CD4-positive, CD25-positive, alpha-beta regulatory T cell (primary cell): ENCODE measurements at regions not wholly inside any gene's neighbourhood (a gene's known extent, or its start where the extent isn't known, plus 50 kb on each side); places are given as distances from the start of the nearest gene placed in this dataset.

Source experiments
- ATAC-seq, 2 donors: fragments of 150-1000 bp; cut with Tn5 transposase; one replicate each; pipeline ENCODE4 v1.10.0; 2021; ENCODE audit warnings: low read depth in 2 of 2, moderate number of reproducible peaks in 2 of 2, moderate library complexity in 1 of 2
- DNase-seq, 3 donors: peaks; one replicate each; pipeline versions ENCODE4 v3.0.0 to v3.0.0-alpha.2; 2012 to 2022; ENCODE audit warnings: mixed read lengths in 1 of 3
- H3K27ac ChIP-seq: one replicate; pipeline ENCODE4 v1.7.0; 2013; ENCODE audit warnings: mild to moderate bottlenecking, low read length; ENCODE audit not compliant: insufficient read depth, poor library complexity, severe bottlenecking
- H3K27me3 ChIP-seq: one replicate; pipeline ENCODE4 v1.7.0; 2013; ENCODE audit warnings: low read length; ENCODE audit not compliant: control insufficient read depth, insufficient read depth
- H3K36me3 ChIP-seq: one replicate; pipeline ENCODE4 v1.7.0; 2013; ENCODE audit warnings: mild to moderate bottlenecking, low read length, moderate library complexity; ENCODE audit not compliant: control insufficient read depth, insufficient read depth
- H3K4me1 ChIP-seq: 2 replicates; pipeline ENCODE4 v1.7.0; 2013; ENCODE audit warnings: mild to moderate bottlenecking, low read length; ENCODE audit not compliant: insufficient read depth, control insufficient read depth, poor library complexity, severe bottlenecking
- H3K4me3 ChIP-seq: one replicate; pipeline ENCODE4 v1.7.0; 2013; ENCODE audit warnings: low read depth, mild to moderate bottlenecking, low read length, moderate library complexity
- H3K9me3 ChIP-seq, 2 experiments: 1 replicate in 1 of 2; 2 replicates in 1 of 2; pipeline ENCODE4 v1.7.0; 2013; ENCODE audit warnings: low read length in 2 of 2, mild to moderate bottlenecking in 1 of 2, moderate library complexity in 1 of 2; ENCODE audit not compliant: control insufficient read depth in 2 of 2
- H3K27ac Mint-ChIP-seq, 3 donors: one replicate each; pipeline ENCODE4 v1.8.0; 2020 to 2022; ENCODE audit warnings: mild to moderate bottlenecking in 3 of 3, mixed read lengths in 3 of 3, moderate library complexity in 2 of 3
- H3K27me3 Mint-ChIP-seq: one replicate; pipeline ENCODE4 v1.8.0; 2022; ENCODE audit warnings: mild to moderate bottlenecking, mixed read lengths
- H3K36me3 Mint-ChIP-seq: one replicate; pipeline ENCODE4 v1.8.0; 2020; ENCODE audit warnings: mixed read lengths
- H3K4me1 Mint-ChIP-seq, 4 donors: one replicate each; pipeline ENCODE4 v1.8.0; 2020 to 2022; ENCODE audit warnings: mixed read lengths in 4 of 4, mild to moderate bottlenecking in 1 of 4
- H3K4me3 Mint-ChIP-seq, 4 donors: one replicate each; pipeline ENCODE4 v1.8.0; 2020 to 2022; ENCODE audit warnings: mild to moderate bottlenecking in 4 of 4, mixed read lengths in 4 of 4, moderate library complexity in 3 of 4
- H3K9me3 Mint-ChIP-seq, 7 donors: one replicate each; pipeline ENCODE4 v1.8.0; 2020 to 2022; ENCODE audit warnings: mixed read lengths in 7 of 7, mild to moderate bottlenecking in 3 of 7, moderate library complexity in 2 of 7

DNA sequence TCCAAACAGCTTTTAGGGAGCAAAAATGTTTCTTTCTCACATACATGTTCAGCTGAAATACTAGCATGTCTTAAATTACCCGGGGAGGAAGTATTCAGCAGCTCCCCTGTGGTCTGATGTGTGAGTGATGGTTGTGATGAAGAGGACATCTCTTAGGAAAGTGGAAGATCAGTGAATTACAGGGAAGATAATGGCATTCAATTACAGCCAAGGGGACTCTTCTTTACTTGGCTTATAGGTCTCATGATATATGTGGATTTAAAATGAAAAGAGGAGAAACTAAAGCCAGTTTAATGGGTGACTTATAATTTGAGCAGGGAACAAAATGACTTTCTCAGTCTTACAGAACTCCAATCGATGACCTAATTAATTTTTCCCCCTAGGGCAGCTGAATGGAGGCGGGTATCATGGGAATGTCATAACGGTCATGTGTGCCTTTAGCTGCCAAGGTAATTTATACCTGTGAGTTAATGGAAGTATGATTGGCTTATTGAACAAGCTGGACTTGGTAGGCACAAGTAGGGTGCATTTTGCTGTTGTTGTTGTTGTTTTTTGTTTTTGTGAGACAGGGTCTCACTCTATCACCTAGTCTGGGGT lies 198.8 kb downstream of the HIPK3 start:
- Histone ChIP-seq H3K36me3 (no peaks in the 10 kb centered on the region), H3K27ac (no peak overlapping the region), H3K4me1 (no peaks in the 10 kb centered on the region), H3K4me3 (no peak overlapping the region), H3K9me3 (no peaks in the 10 kb centered on the region), H3K27me3 (peaks cover 2% of the 10 kb centered on the region)
- Mint-ChIP-seq H3K4me3 (no peak overlapping the region), H3K36me3 (no peaks in the 10 kb centered on the region), H3K27me3 (peaks cover 7% of the 10 kb centered on the region), H3K27ac (no peak overlapping the region), H3K4me1 (no peaks in the 10 kb centered on the region), H3K9me3 (peaks cover 0 to 1% (median 0%) of the 10 kb centered on the region in 7 donors)
- ATAC-seq (no peak), DNase-seq (no peak)

DNA sequence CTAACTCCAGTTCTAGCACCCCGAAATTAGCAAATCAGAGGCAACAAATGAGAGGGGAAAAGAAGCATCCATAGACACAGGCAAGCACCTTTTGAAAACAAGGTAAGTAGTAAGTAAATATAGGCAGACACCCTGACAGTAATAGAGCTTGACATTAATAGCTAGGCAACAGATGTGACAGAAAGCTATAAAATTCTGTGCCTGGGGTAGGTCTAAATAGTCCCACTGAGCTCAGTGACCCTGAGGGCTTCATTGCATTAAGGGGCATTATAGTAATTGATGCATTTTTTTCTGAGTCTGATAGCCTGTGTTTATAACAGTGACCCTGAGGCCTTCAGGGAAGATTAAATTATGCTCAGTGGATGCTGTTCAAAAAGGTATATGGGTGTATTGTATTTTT lies 197.1 kb downstream of the HIPK3 start:
- Mint-ChIP-seq H3K9me3 (peaks cover 0 to under 1% (median 0%) of the 10 kb centered on the region in 7 donors), H3K36me3 (no peaks in the 10 kb centered on the region), H3K27me3 (peaks cover 11% of the 10 kb centered on the region), H3K4me1 (no peaks in the 10 kb centered on the region), H3K4me3 (no peak overlapping the region), H3K27ac (no peak overlapping the region)
- Histone ChIP-seq H3K4me3 (no peak overlapping the region), H3K9me3 (no peaks in the 10 kb centered on the region), H3K27ac (no peak overlapping the region), H3K4me1 (no peaks in the 10 kb centered on the region), H3K36me3 (no peaks in the 10 kb centered on the region), H3K27me3 (no peaks in the 10 kb centered on the region)
- no peak for ATAC-seq
- DNase-seq = no peak

DNA sequence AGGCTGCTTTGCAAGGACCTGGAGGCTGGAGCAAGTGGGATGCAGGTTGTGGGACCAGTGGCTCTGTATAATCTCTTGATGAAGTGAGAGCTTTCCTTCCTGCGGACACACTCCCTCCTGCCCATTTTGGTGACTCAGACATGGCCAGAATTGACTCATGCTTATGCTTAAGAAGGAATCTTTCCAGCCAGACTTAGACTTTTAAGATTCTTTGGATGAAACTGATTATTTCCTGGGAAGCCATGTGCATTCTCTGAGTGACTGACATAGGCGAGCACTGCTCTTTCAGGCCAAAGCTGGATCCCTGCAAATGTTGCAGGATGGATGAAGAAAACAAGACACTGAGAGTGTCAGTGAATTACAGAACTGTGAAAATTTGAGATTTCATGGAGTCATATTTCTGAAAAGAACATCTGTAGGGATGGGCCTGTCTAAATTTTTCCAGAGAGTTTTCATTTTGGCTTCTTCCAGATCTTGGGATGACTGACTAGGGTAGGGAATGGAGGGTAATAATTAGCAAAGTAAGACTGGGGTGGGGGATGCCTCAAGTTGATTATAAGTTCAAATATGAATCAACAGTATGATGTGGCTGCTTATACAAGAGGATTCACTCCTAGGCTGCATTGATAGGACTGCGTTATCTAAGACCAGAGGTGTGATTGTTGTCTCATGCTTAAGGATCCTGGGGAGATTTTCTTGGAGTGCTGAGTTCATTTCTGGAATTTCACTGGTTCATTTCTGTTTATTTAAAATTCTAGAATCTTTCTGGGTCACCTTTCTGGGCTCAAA lies 195.8 kb downstream of the HIPK3 start:
- no peak for DNase-seq
- peaks cover 0 to 2% (median 0%) of the 10 kb centered on the region in 7 donors for H3K9me3 Mint-ChIP-seq
- no peaks in the 10 kb centered on the region for H3K36me3 ChIP-seq
- no peaks in the 10 kb centered on the region for H3K27me3 ChIP-seq
- no peak overlapping the region for H3K27ac ChIP-seq
- H3K27ac Mint-ChIP-seq = no peak overlapping the region
- H3K4me1 ChIP-seq = no peaks in the 10 kb centered on the region
- no peaks in the 10 kb centered on the region for H3K36me3 Mint-ChIP-seq
- H3K4me3 ChIP-seq = no peak overlapping the region
- H3K4me3 Mint-ChIP-seq = no peak overlapping the region
- H3K9me3 ChIP-seq = no peaks in the 10 kb centered on the region
- peaks cover 11% of the 10 kb centered on the region for H3K27me3 Mint-ChIP-seq
- H3K4me1 Mint-ChIP-seq = no peaks in the 10 kb centered on the region
- ATAC-seq = no peak

DNA sequence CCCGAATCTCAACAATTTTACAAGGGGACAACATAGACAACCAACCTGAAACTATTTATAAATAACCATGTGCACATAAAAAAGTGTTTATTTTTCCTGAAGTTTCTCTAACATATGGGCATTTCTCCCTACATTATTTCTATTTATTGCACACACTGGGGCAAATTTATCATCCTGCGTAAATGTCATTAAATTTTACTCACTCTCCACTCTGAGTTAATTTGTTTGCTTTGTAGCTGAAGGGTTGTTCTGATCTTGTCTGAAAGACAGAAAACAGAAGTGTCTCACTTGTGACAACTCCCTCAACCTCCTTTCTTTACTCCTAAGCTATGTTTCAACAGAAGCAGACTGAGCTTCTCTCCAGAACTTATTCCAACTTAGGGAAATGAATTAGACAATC lies 194.2 kb downstream of the HIPK3 start:
- no peak for DNase-seq
- Histone ChIP-seq H3K36me3 (no peaks in the 10 kb centered on the region), H3K4me3 (no peak overlapping the region), H3K27ac (no peak overlapping the region), H3K27me3 (no peaks in the 10 kb centered on the region), H3K9me3 (no peaks in the 10 kb centered on the region), H3K4me1 (no peaks in the 10 kb centered on the region)
- Mint-ChIP-seq H3K4me3 (no peak overlapping the region), H3K36me3 (no peaks in the 10 kb centered on the region), H3K9me3 (peaks cover 0 to 4% (median 0%) of the 10 kb centered on the region in 7 donors), H3K27ac (no peak overlapping the region), H3K4me1 (no peaks in the 10 kb centered on the region), H3K27me3 (peaks cover 11% of the 10 kb centered on the region)
- no peak for ATAC-seq

DNA sequence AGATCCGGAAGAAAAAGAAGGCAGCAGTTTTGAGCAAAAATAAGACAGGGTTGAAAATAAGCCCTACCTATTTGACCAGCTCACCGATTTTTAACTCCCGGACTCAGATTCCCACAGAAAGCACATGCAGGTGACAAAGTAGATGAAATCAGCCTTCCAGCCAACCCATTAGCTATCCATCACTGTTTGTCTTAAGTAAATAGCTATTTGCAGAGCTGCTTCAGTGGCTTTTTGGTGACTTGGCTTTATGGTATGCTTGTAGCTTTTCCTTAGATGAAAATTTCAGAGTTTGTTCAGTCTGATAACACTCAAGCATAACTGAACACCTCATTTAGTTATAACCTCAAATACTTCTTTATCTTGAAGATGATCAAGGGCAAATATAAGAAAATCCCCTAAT lies 192.6 kb downstream of the HIPK3 start:
- DNase-seq (no peak), ATAC-seq (no peak)
- Mint-ChIP-seq H3K9me3 (peaks cover 0 to 4% (median 0%) of the 10 kb centered on the region in 7 donors), H3K4me3 (no peak overlapping the region), H3K27ac (no peak overlapping the region), H3K27me3 (peaks cover 11% of the 10 kb centered on the region), H3K4me1 (no peaks in the 10 kb centered on the region), H3K36me3 (no peaks in the 10 kb centered on the region)
- Histone ChIP-seq H3K4me3 (no peak overlapping the region), H3K36me3 (no peaks in the 10 kb centered on the region), H3K27me3 (no peaks in the 10 kb centered on the region), H3K4me1 (no peaks in the 10 kb centered on the region), H3K27ac (no peak overlapping the region), H3K9me3 (no peaks in the 10 kb centered on the region)

DNA sequence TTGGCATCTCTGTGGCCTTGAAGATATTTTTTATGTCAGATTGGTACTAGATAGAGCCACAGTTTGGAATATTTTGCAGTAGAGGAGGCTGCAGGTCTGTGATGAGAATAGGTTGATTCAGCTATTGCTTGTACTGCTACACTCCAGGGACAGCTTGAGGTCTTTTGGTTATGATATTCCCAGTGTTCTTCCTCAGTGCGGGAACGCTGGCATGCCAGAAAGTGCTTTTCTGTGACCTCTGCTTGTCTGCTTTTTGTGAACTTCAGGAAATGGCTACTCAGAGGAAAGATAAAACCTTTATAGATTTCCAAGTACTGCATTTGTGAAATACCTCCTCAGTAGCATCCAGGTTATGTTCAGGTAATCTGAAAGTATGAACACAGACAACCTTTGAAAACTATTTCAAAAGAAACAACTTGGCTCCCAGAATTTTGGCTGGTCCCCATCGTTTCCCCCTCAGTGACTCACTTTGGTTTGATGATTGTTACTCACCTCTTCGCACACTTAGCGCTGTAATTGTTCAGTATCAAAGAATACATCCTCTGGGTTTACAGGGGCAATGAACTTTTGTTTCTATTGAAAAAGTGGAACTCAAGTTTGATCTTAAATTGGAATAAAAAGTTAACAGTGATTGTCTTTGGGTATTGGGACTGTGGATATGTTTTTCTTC lies 191.4 kb downstream of the HIPK3 start:
- H3K4me1 Mint-ChIP-seq = no peaks in the 10 kb centered on the region
- peaks cover 0 to 4% (median 0%) of the 10 kb centered on the region in 7 donors for H3K9me3 Mint-ChIP-seq
- DNase-seq (no peak), ATAC-seq (no peak)
- H3K36me3 ChIP-seq = no peaks in the 10 kb centered on the region
- no peak overlapping the region for H3K4me3 Mint-ChIP-seq
- no peaks in the 10 kb centered on the region for H3K4me1 ChIP-seq
- no peak overlapping the region for H3K4me3 ChIP-seq
- no peaks in the 10 kb centered on the region for H3K9me3 ChIP-seq
- no peaks in the 10 kb centered on the region for H3K36me3 Mint-ChIP-seq
- no peak overlapping the region for H3K27ac ChIP-seq
- no peak overlapping the region for H3K27ac Mint-ChIP-seq
- H3K27me3 ChIP-seq = peaks cover 2% of the 10 kb centered on the region
- H3K27me3 Mint-ChIP-seq = peaks cover 11% of the 10 kb centered on the region

DNA sequence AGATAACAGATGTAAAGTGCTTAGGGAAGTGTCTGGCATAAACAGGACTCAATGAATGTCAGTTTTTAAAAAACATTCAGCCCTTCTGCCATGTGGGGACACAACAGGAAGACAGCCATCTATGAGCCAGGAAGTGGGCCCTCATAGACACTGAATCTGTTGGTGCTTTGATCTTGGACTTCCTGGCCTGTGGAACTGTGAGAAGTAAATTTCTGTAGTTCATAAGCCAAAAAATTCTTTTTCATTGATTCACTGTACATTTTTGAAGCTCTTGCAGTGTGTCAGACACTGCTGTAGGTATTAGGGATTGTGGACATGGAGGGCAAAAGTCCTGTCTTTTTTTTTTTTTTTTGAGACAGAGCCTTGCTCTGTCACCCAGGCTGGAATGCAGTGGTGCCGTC lies 188.6 kb downstream of the HIPK3 start:
- Histone ChIP-seq H3K27me3 (peaks cover 2% of the 10 kb centered on the region), H3K4me1 (no peaks in the 10 kb centered on the region), H3K9me3 (no peaks in the 10 kb centered on the region), H3K27ac (no peak overlapping the region), H3K36me3 (no peaks in the 10 kb centered on the region), H3K4me3 (no peak overlapping the region)
- peak in 1 of 3 donors; percentile 21 for DNase-seq
- no peak overlapping the region for H3K4me3 Mint-ChIP-seq
- peaks cover 2% of the 10 kb centered on the region for H3K27me3 Mint-ChIP-seq
- H3K9me3 Mint-ChIP-seq = peaks cover 0 to 5% (median 0%) of the 10 kb centered on the region in 7 donors
- no peaks in the 10 kb centered on the region for H3K4me1 Mint-ChIP-seq
- no peak for ATAC-seq
- H3K27ac Mint-ChIP-seq = no peak overlapping the region
- no peaks in the 10 kb centered on the region for H3K36me3 Mint-ChIP-seq
